HG03060 (cell line): ENCODE measurements at regions not wholly inside any gene's neighbourhood (a gene's known extent, or its start where the extent isn't known, plus 50 kb on each side); places are given as distances from the start of the nearest gene placed in this dataset.
"Not testable (repeated sequence)": the region's sequence is repeated elsewhere in the genome, so short reads cannot be mapped to it uniquely, and the experiment has no call there.

Source experiments
- ATAC-seq: cut with Tn5 transposase; IDR thresholded peaks from one replicate; pipeline ENCODE4 v1.9.1; 2021; ENCODE audit warnings: low read depth, moderate number of reproducible peaks; ENCODE audit not compliant: unreplicated experiment

GRCh38 chr22:49015993-49016908 lies 811.4 kb downstream of the BRD1 start:
- ATAC-seq = no peak

GRCh38 chr22:49015459-49015858 lies 812.2 kb downstream of the BRD1 start:
- ATAC-seq = no peak

GRCh38 chr22:49014227-49015201 lies 813.2 kb downstream of the BRD1 start:
- no peak for ATAC-seq

GRCh38 chr22:49013707-49014106 lies 814.0 kb downstream of the BRD1 start:
- no peak for ATAC-seq

GRCh38 chr22:49012712-49013395 lies 814.8 kb downstream of the BRD1 start:
- ATAC-seq = no peak

GRCh38 chr22:49011769-49012648 lies 815.7 kb downstream of the BRD1 start:
- no peak for ATAC-seq

- ATAC-seq = no peak
These were observed 816.3 kb downstream of the BRD1 start for GRCh38 chr22:49011379-49011768.

- ATAC-seq = no peak
These were observed 816.8 kb downstream of the BRD1 start for GRCh38 chr22:49010901-49011300.

GRCh38 chr22:49010070-49010863 lies 817.4 kb downstream of the BRD1 start:
- ATAC-seq = no peak

GRCh38 chr22:49009359-49010063 lies 818.2 kb downstream of the BRD1 start:
- no peak for ATAC-seq

- ATAC-seq = no peak
These were observed 818.9 kb downstream of the BRD1 start for GRCh38 chr22:49008682-49009235.

- no peak for ATAC-seq
These were observed 820.5 kb downstream of the BRD1 start for GRCh38 chr22:49007013-49007653.

GRCh38 chr22:49006207-49007012 lies 821.3 kb downstream of the BRD1 start:
- ATAC-seq = no peak

GRCh38 chr22:49005557-49005956 lies 822.1 kb downstream of the BRD1 start:
- no peak for ATAC-seq

GRCh38 chr22:49004484-49005399 lies 822.9 kb downstream of the BRD1 start:
- no peak for ATAC-seq

GRCh38 chr22:48997605-48998004 lies 830.1 kb downstream of the BRD1 start:
- ATAC-seq = not testable (repeated sequence)
